Islet of Langerhans (tissue), 1 donor: ENCODE measurements at regions not wholly inside any gene's neighbourhood (a gene's known extent, or its start where the extent isn't known, plus 50 kb on each side); places are given as distances from the start of the nearest gene placed in this dataset.

ENCODE experiments used
- FAIRE-seq: peaks from one replicate; lab custom pipeline; 2011; peaks lifted over from hg19 to GRCh38; lab: Jason Lieb, UNC

- no peak for FAIRE-seq
Measured at GRCh38 chr13:21318891-21319532, 140.1 kb downstream of the ZDHHC20 start.

GRCh38 chr13:21319869-21320641 lies 139.0 kb downstream of the ZDHHC20 start:
- FAIRE-seq = no peak

GRCh38 chr13:21320642-21321034 lies 138.5 kb downstream of the ZDHHC20 start:
- FAIRE-seq = no peak

- no peak for FAIRE-seq
Measured at GRCh38 chr13:21321269-21321668, 137.8 kb downstream of the ZDHHC20 start.

GRCh38 chr13:21322327-21322965 lies 136.7 kb downstream of the ZDHHC20 start:
- FAIRE-seq = no peak
